ENCODE measurements at regions not wholly inside any gene's neighbourhood (a gene's known extent, or its start where the extent isn't known, plus 50 kb on each side); places are given as distances from the start of the nearest gene placed in this dataset.

DNA sequence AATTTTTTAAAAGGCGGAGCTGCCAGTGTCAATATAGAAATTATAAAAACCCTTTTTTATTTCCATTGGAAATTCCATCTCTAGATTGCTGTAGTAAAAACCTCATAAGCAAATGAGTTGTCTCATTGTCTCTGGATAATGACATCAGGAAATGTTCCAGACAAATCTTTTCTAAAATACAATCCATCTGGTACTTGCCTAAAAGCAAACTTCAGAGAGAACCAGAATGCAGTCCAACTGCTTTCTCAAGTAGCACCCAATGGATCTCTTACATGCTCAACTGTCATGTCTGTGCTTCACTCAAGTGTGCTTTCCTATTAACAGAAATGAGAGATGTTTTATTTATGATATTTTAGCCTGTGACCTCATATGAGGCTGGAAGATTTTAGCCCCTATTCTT is 399.6 kb upstream of the NDST3 start:
- no peak for DNase-seq (ENCODE audit: low read depth, low spot score)
- no peak for TF ChIP-seq POLR2AphosphoS5 (IDR thresholded peaks at IDR 0.05; ENCODE audit: low read depth, low read length)
- TF ChIP-seq REST (IDR thresholded peaks at IDR 0.05; ENCODE audit: insufficient read depth in 1 of 2, low read depth in 2 of 2, low read length in 1 of 2), result no peak
- no peak for TF ChIP-seq SIN3A (IDR thresholded peaks at IDR 0.05; ENCODE audit: borderline replicate concordance, insufficient read depth, low read depth, low read length)
- TF ChIP-seq, protein P1, sequence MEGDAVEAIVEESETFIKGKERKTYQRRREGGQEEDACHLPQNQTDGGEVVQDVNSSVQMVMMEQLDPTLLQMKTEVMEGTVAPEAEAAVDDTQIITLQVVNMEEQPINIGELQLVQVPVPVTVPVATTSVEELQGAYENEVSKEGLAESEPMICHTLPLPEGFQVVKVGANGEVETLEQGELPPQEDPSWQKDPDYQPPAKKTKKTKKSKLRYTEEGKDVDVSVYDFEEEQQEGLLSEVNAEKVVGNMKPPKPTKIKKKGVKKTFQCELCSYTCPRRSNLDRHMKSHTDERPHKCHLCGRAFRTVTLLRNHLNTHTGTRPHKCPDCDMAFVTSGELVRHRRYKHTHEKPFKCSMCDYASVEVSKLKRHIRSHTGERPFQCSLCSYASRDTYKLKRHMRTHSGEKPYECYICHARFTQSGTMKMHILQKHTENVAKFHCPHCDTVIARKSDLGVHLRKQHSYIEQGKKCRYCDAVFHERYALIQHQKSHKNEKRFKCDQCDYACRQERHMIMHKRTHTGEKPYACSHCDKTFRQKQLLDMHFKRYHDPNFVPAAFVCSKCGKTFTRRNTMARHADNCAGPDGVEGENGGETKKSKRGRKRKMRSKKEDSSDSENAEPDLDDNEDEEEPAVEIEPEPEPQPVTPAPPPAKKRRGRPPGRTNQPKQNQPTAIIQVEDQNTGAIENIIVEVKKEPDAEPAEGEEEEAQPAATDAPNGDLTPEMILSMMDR (IDR thresholded peaks at IDR 0.05), result no peak
- TF ChIP-seq TCF7L2 (IDR thresholded peaks at IDR 0.05; ENCODE audit: low read depth, low read length), result no peak
- Histone ChIP-seq H3K9me3 (ENCODE audit: control insufficient read depth, insufficient read depth, low read depth, low read length) (no peaks in the 10 kb centered on the region), H3K4me1 (ENCODE audit: control insufficient read depth, insufficient read depth, low read length) (no peaks in the 10 kb centered on the region), H3K36me3 (ENCODE audit: control insufficient read depth, insufficient read depth, low read length) (no peaks in the 10 kb centered on the region), H3K4me3 (ENCODE audit: low read depth in 2 of 2, low read length in 2 of 2) (no peak overlapping the region), H3K27me3 (ENCODE audit: control insufficient read depth, insufficient read depth, low read length) (no peaks in the 10 kb centered on the region), H3K27ac (ENCODE audit: low read length) (no peak overlapping the region)
- no peak for ATAC-seq
- no TSS peak for BruUV-seq (replicated peaks)
- CTCF ChIA-PET, result no interaction called here
- in situ Hi-C loops (cut with HindIII; ENCODE audit: low pct_unique_long_range_greater_than_20kb, low sequenced_read_pairs), result no loop called here
- POLR2A ChIA-PET, result no interaction called here
- intact Hi-C loops (cut with micrococcal nuclease; ENCODE audit: unreplicated experiment), result no loop called here

- Histone ChIP-seq H3K27ac (ENCODE audit: low read length) (no peak overlapping the region), H3K27me3 (ENCODE audit: control insufficient read depth, insufficient read depth, low read length) (no peaks in the 10 kb centered on the region), H3K4me3 (ENCODE audit: low read depth in 2 of 2, low read length in 2 of 2) (no peak overlapping the region), H3K9me3 (ENCODE audit: control insufficient read depth, insufficient read depth, low read depth, low read length) (no peaks in the 10 kb centered on the region), H3K36me3 (ENCODE audit: control insufficient read depth, insufficient read depth, low read length) (no peaks in the 10 kb centered on the region), H3K4me1 (ENCODE audit: control insufficient read depth, insufficient read depth, low read length) (no peaks in the 10 kb centered on the region)
- intact Hi-C loops (cut with micrococcal nuclease; ENCODE audit: unreplicated experiment), result no loop called here
- CTCF ChIA-PET, result no interaction called here
- in situ Hi-C loops (cut with HindIII; ENCODE audit: low pct_unique_long_range_greater_than_20kb, low sequenced_read_pairs), result no loop called here
- no peak for ATAC-seq
- no TSS peak for BruUV-seq (replicated peaks)
- POLR2A ChIA-PET, result no interaction called here
- TF ChIP-seq REST (IDR thresholded peaks at IDR 0.05; ENCODE audit: insufficient read depth in 1 of 2, low read depth in 2 of 2, low read length in 1 of 2), result no peak
- no peak for TF ChIP-seq SIN3A (IDR thresholded peaks at IDR 0.05; ENCODE audit: borderline replicate concordance, insufficient read depth, low read depth, low read length)
- TF ChIP-seq, protein P1 (IDR thresholded peaks at IDR 0.05), result no peak
- TF ChIP-seq TCF7L2 (IDR thresholded peaks at IDR 0.05; ENCODE audit: low read depth, low read length), result no peak
- no peak for TF ChIP-seq POLR2AphosphoS5 (IDR thresholded peaks at IDR 0.05; ENCODE audit: low read depth, low read length)
- DNase-seq (ENCODE audit: low read depth, low spot score), result no peak
These were observed 396.9 kb upstream of the NDST3 start for GRCh38 chr4:117637347-117637746.
